WERI-Rb-1 (cell line): ENCODE measurements at regions not wholly inside any gene's neighbourhood (a gene's known extent, or its start where the extent isn't known, plus 50 kb on each side); places are given as distances from the start of the nearest gene placed in this dataset.
"Not testable (repeated sequence)": the region's sequence is repeated elsewhere in the genome, so short reads cannot be mapped to it uniquely, and the experiment has no call there.

Experiments
- DNase-seq: peaks from one replicate; pipeline ENCODE4 v3.0.0-alpha.2; 2020
- H3K27ac ChIP-seq: fragments of 250-450 bp; sonication (Bioruptor Pico); 2 replicates; pipeline ENCODE4 v1.5.1; 2020; ENCODE audit warnings: mild to moderate bottlenecking, moderate library complexity
- H3K27me3 ChIP-seq: fragments of 250-450 bp; sonication (Bioruptor Pico); 2 replicates; pipeline ENCODE4 v1.5.1; 2021; ENCODE audit warnings: mild to moderate bottlenecking, low read depth, moderate library complexity; ENCODE audit not compliant: insufficient read depth, severe bottlenecking
- H3K36me3 ChIP-seq: fragments of 250-450 bp; sonication (Bioruptor Pico); 2 replicates; pipeline ENCODE4 v1.5.1; 2020; ENCODE audit warnings: mild to moderate bottlenecking, moderate library complexity
- H3K4me3 ChIP-seq: 2 replicates; pipeline ENCODE4 v1.5.1; 2011; ENCODE audit warnings: low read depth, mild to moderate bottlenecking, control low read depth, low read length
- H3K9me3 ChIP-seq: fragments of 250-450 bp; sonication (Bioruptor Pico); 2 replicates; pipeline ENCODE4 v1.5.1; 2021; ENCODE audit warnings: mild to moderate bottlenecking, moderate library complexity; ENCODE audit not compliant: severe bottlenecking
- CTCF ChIP-seq: IDR thresholded peaks from 2 replicates; pipeline ENCODE4 v1.5.1; 2011; ENCODE audit warnings: low read depth, mild to moderate bottlenecking, control low read depth, inconsistent platforms, low read length

GRCh38 chr6:2575236-2575635, 175.5 kb downstream of the MYLK4 start:
- Histone ChIP-seq H3K4me3 (no peak overlapping the region), H3K27me3 (peaks cover 43% of the 10 kb centered on the region), H3K9me3 (no peaks in the 10 kb centered on the region), H3K36me3 (no peaks in the 10 kb centered on the region), H3K27ac (no peak overlapping the region)
- DNase-seq: no peak
- TF ChIP-seq CTCF: no peak

- H3K36me3 ChIP-seq, H3K27ac ChIP-seq, H3K4me3 ChIP-seq, DNase-seq, H3K9me3 ChIP-seq: not testable (repeated sequence)
- peaks cover 41% of the 10 kb centered on the region for H3K27me3 ChIP-seq
Observed at GRCh38 chr6:2569420-2569819, 181.3 kb downstream of the MYLK4 start.

- no peaks in the 10 kb centered on the region for H3K36me3 ChIP-seq
Observed at GRCh38 chr6:2566048-2566447, 184.7 kb downstream of the MYLK4 start.

GRCh38 chr6:2565499-2565898, 185.2 kb downstream of the MYLK4 start:
- no peak for TF ChIP-seq CTCF
- H3K27me3 ChIP-seq: peaks cover 64% of the 10 kb centered on the region
- H3K36me3 ChIP-seq: no peaks in the 10 kb centered on the region
- peaks cover 3% of the 10 kb centered on the region for H3K9me3 ChIP-seq
- DNase-seq: no peak
- no peak overlapping the region for H3K4me3 ChIP-seq
- no peak overlapping the region for H3K27ac ChIP-seq

More at GRCh38 chr6:2566048-2566447, 184.7 kb downstream of the MYLK4 start:
- no peak for TF ChIP-seq CTCF
- Histone ChIP-seq H3K27me3 (peaks cover 58% of the 10 kb centered on the region), H3K9me3 (peaks cover 3% of the 10 kb centered on the region), H3K4me3 (no peak overlapping the region), H3K27ac (no peak overlapping the region)
- DNase-seq: no peak

- no peak for DNase-seq
- Histone ChIP-seq H3K4me3 (no peak overlapping the region), H3K9me3 (peaks cover 3% of the 10 kb centered on the region), H3K27ac (no peak overlapping the region), H3K27me3 (peaks cover 83% of the 10 kb centered on the region), H3K36me3 (no peaks in the 10 kb centered on the region)
- TF ChIP-seq CTCF: no peak
Observed at GRCh38 chr6:2563635-2564034, 187.1 kb downstream of the MYLK4 start.

GRCh38 chr6:2562721-2563451, 187.8 kb downstream of the MYLK4 start:
- no peak overlapping the region for H3K4me3 ChIP-seq
- peaks cover 3% of the 10 kb centered on the region for H3K9me3 ChIP-seq
- H3K36me3 ChIP-seq: no peaks in the 10 kb centered on the region
- peaks cover 90% of the 10 kb centered on the region for H3K27me3 ChIP-seq
- no peak overlapping the region for H3K27ac ChIP-seq
- TF ChIP-seq CTCF: no peak
- DNase-seq: no peak
